Panc1 (cell line): ENCODE measurements at regions not wholly inside any gene's neighbourhood (a gene's known extent, or its start where the extent isn't known, plus 50 kb on each side); places are given as distances from the start of the nearest gene placed in this dataset.
"Not testable (repeated sequence)": the region's sequence is repeated elsewhere in the genome, so short reads cannot be mapped to it uniquely, and the experiment has no call there.

Experiments
- ATAC-seq: fragments of 200-7000 bp; cut with Tn5 transposase; 2 replicates; pipeline ENCODE4 v1.9.1; 2020; ENCODE audit warnings: mild to moderate bottlenecking, moderate library complexity
- BruUV-seq: library from RNA; stranded (reverse); fragments of 400-500 nt; replicated peaks from 2 replicates; lab custom pipeline; 2021; lab: Mats Ljungman, UMichigan
- CTCF ChIA-PET: fragments of 300-600 bp; sonication (Branson Sonifier 250); formaldehyde crosslinking; loops from one replicate; lab custom pipeline; 2022; ENCODE audit warnings: antibody characterized with exemption; lab: Charles Lee
- POLR2A ChIA-PET: fragments of 300-600 bp; sonication (Branson Sonifier 250); formaldehyde crosslinking; loops from one replicate; lab custom pipeline; 2022; ENCODE audit warnings: antibody characterized with exemption; lab: Charles Lee
- DNase-seq: peaks from one replicate; pipeline ENCODE4 v3.0.0-alpha.2; 2010; ENCODE audit warnings: low read depth, low spot score
- H3K27ac ChIP-seq: 2 replicates; pipeline ENCODE4 v1.5.1; 2011; ENCODE audit warnings: mild to moderate bottlenecking, low read length, inconsistent platforms
- H3K27me3 ChIP-seq: fragments of 200-500 bp; sonication (Bioruptor generic); 2 replicates; pipeline ENCODE4 v1.6.0; 2014; ENCODE audit warnings: low read length, inconsistent platforms; ENCODE audit not compliant: control insufficient read depth, insufficient read depth
- H3K36me3 ChIP-seq: fragments of 200-500 bp; sonication (Bioruptor generic); 2 replicates; pipeline ENCODE4 v1.5.1; 2014; ENCODE audit warnings: inconsistent platforms, mild to moderate bottlenecking, low read length, moderate library complexity; ENCODE audit not compliant: control insufficient read depth, insufficient read depth
- H3K4me1 ChIP-seq: 2 replicates; pipeline ENCODE4 v1.5.1; 2011; ENCODE audit warnings: inconsistent platforms, mild to moderate bottlenecking, low read length, moderate library complexity; ENCODE audit not compliant: control insufficient read depth, insufficient read depth
- H3K4me3 ChIP-seq, 2 experiments: 2 replicates each; pipeline ENCODE4 v1.5.1; 2011 to 2012; ENCODE audit warnings: low read depth in 2 of 2, low read length in 2 of 2, mild to moderate bottlenecking in 2 of 2, inconsistent platforms in 1 of 2, moderate library complexity in 1 of 2
- H3K9me3 ChIP-seq: fragments of 200-500 bp; sonication (Bioruptor generic); 2 replicates; pipeline ENCODE4 v1.5.1; 2014; ENCODE audit warnings: low read depth, mild to moderate bottlenecking, inconsistent platforms, low read length, moderate library complexity; ENCODE audit not compliant: control insufficient read depth, insufficient read depth
- POLR2AphosphoS5 ChIP-seq: IDR thresholded peaks from 2 replicates; pipeline ENCODE4 v1.6.1; 2012; ENCODE audit warnings: mild to moderate bottlenecking, low read depth, low read length, moderate library complexity
- SIN3A ChIP-seq: IDR thresholded peaks from 2 replicates; pipeline ENCODE4 v1.6.1; 2012; ENCODE audit warnings: low read depth, mild to moderate bottlenecking, low read length, moderate library complexity, borderline replicate concordance; ENCODE audit not compliant: insufficient read depth
- TCF7L2 ChIP-seq: IDR thresholded peaks from 2 replicates; pipeline ENCODE4 v1.6.1; 2011; ENCODE audit warnings: mild to moderate bottlenecking, low read depth, low read length, inconsistent platforms
- in situ Hi-C: cut with HindIII; loops from 2 replicates; pipeline ENCODE4 v1.10.0; 2016; ENCODE audit warnings: low sequenced_read_pairs, low pct_unique_long_range_greater_than_20kb
- intact Hi-C: fragments of 100-400 bp; cut with micrococcal nuclease; formaldehyde crosslinking; loops from one replicate; pipeline ENCODE4 v1.10.0; 2022; ENCODE audit not compliant: unreplicated experiment
- TF ChIP-seq, protein P1 (sequence below): fragments of 450-650 bp; IDR thresholded peaks from 2 replicates; pipeline ENCODE4 v1.5.1; 2017; ENCODE audit warnings: mild to moderate bottlenecking
- TF ChIP-seq, protein P2 (sequence below), 2 experiments: IDR thresholded peaks; 2 replicates each; pipeline ENCODE4 v1.6.1; 2011 to 2012; ENCODE audit warnings: low read depth in 2 of 2, control low read depth in 1 of 2, low read length in 1 of 2, mild to moderate bottlenecking in 1 of 2, moderate library complexity in 1 of 2; ENCODE audit not compliant: insufficient read depth in 1 of 2

GRCh38 chr3:165613014-165613413, 224.2 kb downstream of the BCHE start:
- DNase-seq (no peak), ATAC-seq (no peak)
- no peaks in the 10 kb centered on the region for H3K27me3 ChIP-seq
- ChIA-PET CTCF (no interaction called here), POLR2A (no interaction called here)
- in situ Hi-C loops = no loop called here
- no peak for TF ChIP-seq TCF7L2
- TF ChIP-seq, protein P1, sequence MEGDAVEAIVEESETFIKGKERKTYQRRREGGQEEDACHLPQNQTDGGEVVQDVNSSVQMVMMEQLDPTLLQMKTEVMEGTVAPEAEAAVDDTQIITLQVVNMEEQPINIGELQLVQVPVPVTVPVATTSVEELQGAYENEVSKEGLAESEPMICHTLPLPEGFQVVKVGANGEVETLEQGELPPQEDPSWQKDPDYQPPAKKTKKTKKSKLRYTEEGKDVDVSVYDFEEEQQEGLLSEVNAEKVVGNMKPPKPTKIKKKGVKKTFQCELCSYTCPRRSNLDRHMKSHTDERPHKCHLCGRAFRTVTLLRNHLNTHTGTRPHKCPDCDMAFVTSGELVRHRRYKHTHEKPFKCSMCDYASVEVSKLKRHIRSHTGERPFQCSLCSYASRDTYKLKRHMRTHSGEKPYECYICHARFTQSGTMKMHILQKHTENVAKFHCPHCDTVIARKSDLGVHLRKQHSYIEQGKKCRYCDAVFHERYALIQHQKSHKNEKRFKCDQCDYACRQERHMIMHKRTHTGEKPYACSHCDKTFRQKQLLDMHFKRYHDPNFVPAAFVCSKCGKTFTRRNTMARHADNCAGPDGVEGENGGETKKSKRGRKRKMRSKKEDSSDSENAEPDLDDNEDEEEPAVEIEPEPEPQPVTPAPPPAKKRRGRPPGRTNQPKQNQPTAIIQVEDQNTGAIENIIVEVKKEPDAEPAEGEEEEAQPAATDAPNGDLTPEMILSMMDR = no peak
- no peak for TF ChIP-seq POLR2AphosphoS5
- TF ChIP-seq SIN3A = no peak
- TF ChIP-seq, protein P2, sequence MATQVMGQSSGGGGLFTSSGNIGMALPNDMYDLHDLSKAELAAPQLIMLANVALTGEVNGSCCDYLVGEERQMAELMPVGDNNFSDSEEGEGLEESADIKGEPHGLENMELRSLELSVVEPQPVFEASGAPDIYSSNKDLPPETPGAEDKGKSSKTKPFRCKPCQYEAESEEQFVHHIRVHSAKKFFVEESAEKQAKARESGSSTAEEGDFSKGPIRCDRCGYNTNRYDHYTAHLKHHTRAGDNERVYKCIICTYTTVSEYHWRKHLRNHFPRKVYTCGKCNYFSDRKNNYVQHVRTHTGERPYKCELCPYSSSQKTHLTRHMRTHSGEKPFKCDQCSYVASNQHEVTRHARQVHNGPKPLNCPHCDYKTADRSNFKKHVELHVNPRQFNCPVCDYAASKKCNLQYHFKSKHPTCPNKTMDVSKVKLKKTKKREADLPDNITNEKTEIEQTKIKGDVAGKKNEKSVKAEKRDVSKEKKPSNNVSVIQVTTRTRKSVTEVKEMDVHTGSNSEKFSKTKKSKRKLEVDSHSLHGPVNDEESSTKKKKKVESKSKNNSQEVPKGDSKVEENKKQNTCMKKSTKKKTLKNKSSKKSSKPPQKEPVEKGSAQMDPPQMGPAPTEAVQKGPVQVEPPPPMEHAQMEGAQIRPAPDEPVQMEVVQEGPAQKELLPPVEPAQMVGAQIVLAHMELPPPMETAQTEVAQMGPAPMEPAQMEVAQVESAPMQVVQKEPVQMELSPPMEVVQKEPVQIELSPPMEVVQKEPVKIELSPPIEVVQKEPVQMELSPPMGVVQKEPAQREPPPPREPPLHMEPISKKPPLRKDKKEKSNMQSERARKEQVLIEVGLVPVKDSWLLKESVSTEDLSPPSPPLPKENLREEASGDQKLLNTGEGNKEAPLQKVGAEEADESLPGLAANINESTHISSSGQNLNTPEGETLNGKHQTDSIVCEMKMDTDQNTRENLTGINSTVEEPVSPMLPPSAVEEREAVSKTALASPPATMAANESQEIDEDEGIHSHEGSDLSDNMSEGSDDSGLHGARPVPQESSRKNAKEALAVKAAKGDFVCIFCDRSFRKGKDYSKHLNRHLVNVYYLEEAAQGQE (IDR thresholded peaks at IDR 0.05; ENCODE audit: insufficient read depth in 1 of 2, low read depth in 2 of 2, low read length in 1 of 2) = no peak
- H3K27ac ChIP-seq = no peak overlapping the region
- no peaks in the 10 kb centered on the region for H3K4me1 ChIP-seq
- no peaks in the 10 kb centered on the region; the same call in 1 of the 2 replicates for H3K9me3 ChIP-seq
- no TSS peak for BruUV-seq
- intact Hi-C loops = no loop called here
- no peak overlapping the region for H3K4me3 ChIP-seq
- H3K36me3 ChIP-seq = no peaks in the 10 kb centered on the region

GRCh38 chr3:165607221-165607620, 230.0 kb downstream of the BCHE start:
- intact Hi-C loops = no loop called here

GRCh38 chr3:165603196-165603595, 234.0 kb downstream of the BCHE start:
- H3K27me3 ChIP-seq = no peaks in the 10 kb centered on the region
- H3K36me3 ChIP-seq = no peaks in the 10 kb centered on the region
- POLR2A ChIA-PET = no interaction called here
- 0 out of 2 replicates have a peak, but pooled peaks cover 3% of the 10 kb centered on the region for H3K9me3 ChIP-seq
- DNase-seq (no peak), ATAC-seq (no peak)
- H3K4me3 ChIP-seq = no peak overlapping the region
- CTCF ChIA-PET = no interaction called here
- intact Hi-C loops = no loop called here
- H3K27ac ChIP-seq = no peak overlapping the region
- no TSS peak for BruUV-seq
- TF ChIP-seq POLR2AphosphoS5 = no peak
- TF ChIP-seq, protein P1 = no peak
- no peak for TF ChIP-seq TCF7L2
- H3K4me1 ChIP-seq = no peaks in the 10 kb centered on the region
- in situ Hi-C loops = no loop called here

More at GRCh38 chr3:165607221-165607620, 230.0 kb downstream of the BCHE start:
- Histone ChIP-seq H3K4me3 (no peak overlapping the region), H3K4me1 (no peaks in the 10 kb centered on the region), H3K27me3 (no peaks in the 10 kb centered on the region), H3K9me3 (peaks cover 3% of the 10 kb centered on the region; the same call in 1 of the 2 replicates), H3K36me3 (no peaks in the 10 kb centered on the region), H3K27ac (no peak overlapping the region)
- POLR2A ChIA-PET = no interaction called here
- DNase-seq (no peak), ATAC-seq (no peak)
- TF ChIP-seq SIN3A (no peak), POLR2AphosphoS5 (no peak)
- no TSS peak for BruUV-seq
- in situ Hi-C loops = no loop called here
- CTCF ChIA-PET = no interaction called here

- BruUV-seq, in situ Hi-C loops, H3K27ac ChIP-seq, DNase-seq, intact Hi-C loops, POLR2A ChIA-PET, H3K4me3 ChIP-seq, CTCF ChIA-PET, H3K9me3 ChIP-seq, ATAC-seq, H3K27me3 ChIP-seq, H3K36me3 ChIP-seq, H3K4me1 ChIP-seq: not testable (repeated sequence)
Measured at GRCh38 chr3:165572566-165572965, 264.7 kb downstream of the BCHE start.
